ENCODE measurements at regions not wholly inside any gene's neighbourhood (a gene's known extent, or its start where the extent isn't known, plus 50 kb on each side); places are given as distances from the start of the nearest gene placed in this dataset.

GRCh38 chr3:107268469-107268868, 108.8 kb upstream of the CCDC54 start:
- DNase-seq (ENCODE audit: low read depth in 1 of 2, low spot score in 1 of 2), result no peak

GRCh38 chr3:107269136-107269535, 108.1 kb upstream of the CCDC54 start:
- no peak for DNase-seq (ENCODE audit: low read depth in 1 of 2, low spot score in 1 of 2)

GRCh38 chr3:107271787-107272387, 105.4 kb upstream of the CCDC54 start:
- no peak for DNase-seq (ENCODE audit: low read depth in 1 of 2, low spot score in 1 of 2)

- no peak for DNase-seq (ENCODE audit: low read depth in 1 of 2, low spot score in 1 of 2)
Measured at GRCh38 chr3:107272471-107272870, 104.8 kb upstream of the CCDC54 start.

- no peak for DNase-seq (ENCODE audit: low read depth in 1 of 2, low spot score in 1 of 2)
Measured at GRCh38 chr3:107272885-107273284, 104.4 kb upstream of the CCDC54 start.

- DNase-seq (ENCODE audit: low read depth in 1 of 2, low spot score in 1 of 2), result no peak
Measured at GRCh38 chr3:107273771-107274170, 103.5 kb upstream of the CCDC54 start.

GRCh38 chr3:107275511-107275910, 101.7 kb upstream of the CCDC54 start:
- DNase-seq (ENCODE audit: low read depth in 1 of 2, low spot score in 1 of 2), result no peak

GRCh38 chr3:107283948-107284347, 93.3 kb upstream of the CCDC54 start:
- no peak for DNase-seq (ENCODE audit: low read depth in 1 of 2, low spot score in 1 of 2)

- DNase-seq (ENCODE audit: low read depth in 1 of 2, low spot score in 1 of 2), result no peak
Measured at GRCh38 chr3:107284612-107285011, 92.6 kb upstream of the CCDC54 start.

GRCh38 chr3:107285197-107285596, 92.0 kb upstream of the CCDC54 start:
- DNase-seq (ENCODE audit: low read depth in 1 of 2, low spot score in 1 of 2), result no peak

GRCh38 chr3:107289354-107289753, 87.9 kb upstream of the CCDC54 start:
- no peak for DNase-seq (ENCODE audit: low read depth in 1 of 2, low spot score in 1 of 2)

- no peak for DNase-seq (ENCODE audit: low read depth in 1 of 2, low spot score in 1 of 2)
Measured at GRCh38 chr3:107294117-107294516, 83.1 kb upstream of the CCDC54 start.

GRCh38 chr3:107297597-107297996, 79.6 kb upstream of the CCDC54 start:
- DNase-seq (ENCODE audit: low read depth in 1 of 2, low spot score in 1 of 2), result no peak

GRCh38 chr3:107307205-107307604, 70.0 kb upstream of the CCDC54 start:
- DNase-seq (ENCODE audit: low read depth in 1 of 2, low spot score in 1 of 2), result no peak

- no peak for DNase-seq (ENCODE audit: low read depth in 1 of 2, low spot score in 1 of 2)
Measured at GRCh38 chr3:107308716-107309115, 68.5 kb upstream of the CCDC54 start.

- no peak for DNase-seq (ENCODE audit: low read depth in 1 of 2, low spot score in 1 of 2)
Measured at GRCh38 chr3:107309312-107309711, 67.9 kb upstream of the CCDC54 start.

- no peak for DNase-seq (ENCODE audit: low read depth in 1 of 2, low spot score in 1 of 2)
Measured at GRCh38 chr3:107313711-107314110, 63.5 kb upstream of the CCDC54 start.

- no peak for DNase-seq (ENCODE audit: low read depth in 1 of 2, low spot score in 1 of 2)
Measured at GRCh38 chr3:107315141-107315540, 62.1 kb upstream of the CCDC54 start.

GRCh38 chr3:107323723-107324122, 53.5 kb upstream of the CCDC54 start:
- no peak for DNase-seq (ENCODE audit: low read depth in 1 of 2, low spot score in 1 of 2)

GRCh38 chr3:107325446-107325845, 51.8 kb upstream of the CCDC54 start:
- DNase-seq (ENCODE audit: low read depth in 1 of 2, low spot score in 1 of 2), result no peak
